GM18498 (cell line): ENCODE measurements at regions not wholly inside any gene's neighbourhood (a gene's known extent, or its start where the extent isn't known, plus 50 kb on each side); places are given as distances from the start of the nearest gene placed in this dataset.
"Not testable (repeated sequence)": the region's sequence is repeated elsewhere in the genome, so short reads cannot be mapped to it uniquely, and the experiment has no call there.

ENCODE experiments used
- ATAC-seq: cut with Tn5 transposase; IDR thresholded peaks from one replicate; pipeline ENCODE4 v1.9.1; 2021; ENCODE audit warnings: mild to moderate bottlenecking, moderate library complexity; ENCODE audit not compliant: unreplicated experiment

- ATAC-seq, result no peak
Measured at GRCh38 chr4:159547645-159548308, 444.9 kb downstream of the RAPGEF2 start.

- ATAC-seq, result no peak
Measured at GRCh38 chr4:159549098-159549518, 446.2 kb downstream of the RAPGEF2 start.

GRCh38 chr4:159551281-159551680, 448.4 kb downstream of the RAPGEF2 start:
- ATAC-seq, result no peak

- ATAC-seq, result no peak
Measured at GRCh38 chr4:159552979-159553768, 450.3 kb downstream of the RAPGEF2 start.

GRCh38 chr4:159555873-159556272, 453.0 kb downstream of the RAPGEF2 start:
- ATAC-seq, result no peak

- ATAC-seq, result no peak
Measured at GRCh38 chr4:159562366-159562765, 459.5 kb downstream of the RAPGEF2 start.

- ATAC-seq, result no peak
Measured at GRCh38 chr4:159563257-159563656, 460.4 kb downstream of the RAPGEF2 start.

- ATAC-seq, result no peak
Measured at GRCh38 chr4:159564615-159565014, 461.7 kb downstream of the RAPGEF2 start.

- ATAC-seq, result no peak
Measured at GRCh38 chr4:159566786-159567185, 463.9 kb downstream of the RAPGEF2 start.

- no peak for ATAC-seq
Measured at GRCh38 chr4:159577241-159577640, 474.4 kb downstream of the RAPGEF2 start.

- ATAC-seq, result no peak
Measured at GRCh38 chr4:159582685-159583084, 479.8 kb downstream of the RAPGEF2 start.

GRCh38 chr4:159592898-159593556, 490.1 kb downstream of the RAPGEF2 start:
- no peak for ATAC-seq

GRCh38 chr4:159593681-159594080, 490.8 kb downstream of the RAPGEF2 start:
- no peak for ATAC-seq

GRCh38 chr4:159594576-159594975, 491.7 kb downstream of the RAPGEF2 start:
- no peak for ATAC-seq

GRCh38 chr4:159595101-159595500, 492.2 kb downstream of the RAPGEF2 start:
- ATAC-seq, result not testable (repeated sequence)

GRCh38 chr4:159598602-159599001, 495.7 kb downstream of the RAPGEF2 start:
- ATAC-seq, result no peak

GRCh38 chr4:159600061-159600460, 497.2 kb downstream of the RAPGEF2 start:
- ATAC-seq, result no peak

- ATAC-seq, result no peak
Measured at GRCh38 chr4:159604781-159605180, 501.9 kb downstream of the RAPGEF2 start.

GRCh38 chr4:159606835-159607234, 504.0 kb downstream of the RAPGEF2 start:
- no peak for ATAC-seq

GRCh38 chr4:159607809-159608208, 504.9 kb downstream of the RAPGEF2 start:
- no peak for ATAC-seq

GRCh38 chr4:159608436-159608835, 505.6 kb downstream of the RAPGEF2 start:
- ATAC-seq, result no peak

GRCh38 chr4:159632031-159632430, 529.2 kb downstream of the RAPGEF2 start:
- ATAC-seq, result no peak
